Keratinocyte (primary cell): ENCODE measurements at regions not wholly inside any gene's neighbourhood (a gene's known extent, or its start where the extent isn't known, plus 50 kb on each side); places are given as distances from the start of the nearest gene placed in this dataset.

Source experiments
- DNase-seq: peaks from one replicate; pipeline ENCODE4 v3.0.0-alpha.2; 2011; ENCODE audit warnings: low read depth, missing footprints, low spot score
- FAIRE-seq: peaks from 2 replicates; lab custom pipeline; 2011; peaks lifted over from hg19 to GRCh38; lab: Jason Lieb, UNC
- H2AFZ ChIP-seq: 2 replicates; pipeline ENCODE4 v1.6.0; 2012; ENCODE audit warnings: low read length, control low read depth, inconsistent platforms; ENCODE audit not compliant: control insufficient read depth
- H3K27ac ChIP-seq: 2 replicates; pipeline ENCODE4 v1.5.1; 2011; ENCODE audit warnings: low read length; ENCODE audit not compliant: control insufficient read depth, insufficient read depth
- H3K27me3 ChIP-seq: 3 replicates; pipeline ENCODE4 v1.6.0; 2011; ENCODE audit warnings: low read length; ENCODE audit not compliant: control insufficient read depth, insufficient read depth; ENCODE audit errors: extremely low read depth
- H3K36me3 ChIP-seq, 2 experiments: 2 replicates in 1 of 2; 3 replicates in 1 of 2; pipeline ENCODE4 v1.5.1; 2011; ENCODE audit warnings: low read length in 2 of 2, mild to moderate bottlenecking in 1 of 2; ENCODE audit not compliant: control insufficient read depth in 2 of 2, insufficient read depth in 2 of 2; ENCODE audit errors: extremely low read depth in 1 of 2
- H3K4me1 ChIP-seq: 3 replicates; pipeline ENCODE4 v1.5.1; 2011; ENCODE audit warnings: low read length; ENCODE audit not compliant: control insufficient read depth, insufficient read depth; ENCODE audit errors: extremely low read depth
- H3K4me2 ChIP-seq: 3 replicates; pipeline ENCODE4 v1.6.0; 2011; ENCODE audit warnings: low read depth, low read length; ENCODE audit not compliant: control insufficient read depth, insufficient read depth; ENCODE audit errors: extremely low read depth
- H3K4me3 ChIP-seq, 3 experiments: fragments of 200-600 bp in 1 of 3; sonication (generic) in 1 of 3; 2 replicates in 2 of 3; 3 replicates in 1 of 3; pipeline ENCODE4 v1.5.1; 2011 to 2016; ENCODE audit warnings: low read length in 3 of 3, mild to moderate bottlenecking in 3 of 3, control low read depth in 2 of 3, inconsistent platforms in 1 of 3, low read depth in 1 of 3, mixed read lengths in 1 of 3, mixed run types in 1 of 3, moderate library complexity in 1 of 3; ENCODE audit not compliant: control insufficient read depth in 2 of 3, insufficient read depth in 2 of 3; ENCODE audit errors: extremely low read depth in 1 of 3
- H3K79me2 ChIP-seq: 2 replicates; pipeline ENCODE4 v1.6.0; 2012; ENCODE audit warnings: low read length; ENCODE audit not compliant: control insufficient read depth, insufficient read depth
- H3K9ac ChIP-seq: 3 replicates; pipeline ENCODE4 v1.6.0; 2011; ENCODE audit warnings: low read length; ENCODE audit not compliant: control insufficient read depth, insufficient read depth; ENCODE audit errors: extremely low read depth
- H3K9me1 ChIP-seq: 3 replicates; pipeline ENCODE4 v1.6.0; 2011; ENCODE audit warnings: low read length; ENCODE audit not compliant: control insufficient read depth, insufficient read depth; ENCODE audit errors: extremely low read depth
- H3K9me3 ChIP-seq: 2 replicates; pipeline ENCODE4 v1.5.1; 2012; ENCODE audit warnings: low read depth, low read length; ENCODE audit not compliant: control insufficient read depth
- H4K20me1 ChIP-seq: 3 replicates; pipeline ENCODE4 v1.6.0; 2011; ENCODE audit warnings: low read length; ENCODE audit not compliant: control insufficient read depth, insufficient read depth; ENCODE audit errors: extremely low read depth
- CTCF ChIP-seq, 3 experiments: IDR thresholded peaks in 1 of 3; conservative IDR thresholded peaks in 1 of 3; optimal IDR thresholded peaks in 1 of 3; 2 replicates in 2 of 3; 3 replicates in 1 of 3; pipeline versions ENCODE3 to v1.5.1; 2011; ENCODE audit warnings: low read length in 3 of 3, mild to moderate bottlenecking in 3 of 3, moderate library complexity in 2 of 3, control low read depth in 1 of 3, inconsistent platforms in 1 of 3; ENCODE audit not compliant: insufficient read depth in 2 of 3; ENCODE audit errors: extremely low read depth in 1 of 3
- EZH2 ChIP-seq: IDR thresholded peaks from one replicate; pipeline ENCODE4 v1.6.1; 2012; ENCODE audit warnings: inconsistent platforms, mild to moderate bottlenecking, low read length, moderate library complexity
- dilution Hi-C: fragments of 300-500 bp; cut with MboI; formaldehyde crosslinking; loops from one replicate; pipeline ENCODE4 v1.7.0; 2020; ENCODE audit warnings: low sequenced_read_pairs; ENCODE audit not compliant: extremely low pct_ligation_motif_present

GRCh38 chr17:73785496-73785895 lies 141.3 kb upstream of the SDK2 start:
- Histone ChIP-seq H4K20me1 (no peaks in the 10 kb centered on the region), H3K4me2 (no peak overlapping the region), H3K9ac (no peak overlapping the region), H3K36me3 (no peaks in the 10 kb centered on the region), H3K27ac (no peak overlapping the region), H3K9me3 (no peaks in the 10 kb centered on the region), H2AFZ (no peak overlapping the region), H3K27me3 (peaks cover 17% of the 10 kb centered on the region), H3K4me1 (no peaks in the 10 kb centered on the region), H3K9me1 (no peaks in the 10 kb centered on the region), H3K79me2 (no peaks in the 10 kb centered on the region), H3K4me3 (no peak overlapping the region)
- FAIRE-seq, result no peak
- no peak for DNase-seq
- dilution Hi-C loops, result no loop called here
- no peak for TF ChIP-seq CTCF (optimal IDR thresholded peaks at IDR 0.05 in 1 of 3, IDR thresholded peaks at IDR 0.05 in 1 of 3, conservative IDR thresholded peaks at IDR 0.05 in 1 of 3; ENCODE audit: extremely low read depth in 1 of 3, insufficient read depth in 2 of 3, low read length in 3 of 3)
- no peak for TF ChIP-seq EZH2

GRCh38 chr17:73785958-73786743 lies 141.9 kb upstream of the SDK2 start:
- no peak for DNase-seq
- no peak for FAIRE-seq
- H3K4me3 ChIP-seq, result no peak overlapping the region
- no peaks in the 10 kb centered on the region for H3K79me2 ChIP-seq
- H3K9me1 ChIP-seq, result no peaks in the 10 kb centered on the region
- H3K9me3 ChIP-seq, result no peaks in the 10 kb centered on the region
- H3K4me1 ChIP-seq, result no peaks in the 10 kb centered on the region
- dilution Hi-C loops, result no loop called here
- H3K27me3 ChIP-seq, result peaks cover 17% of the 10 kb centered on the region
- no peak overlapping the region for H3K4me2 ChIP-seq
- no peak overlapping the region for H3K9ac ChIP-seq
- H3K36me3 ChIP-seq, result no peaks in the 10 kb centered on the region
- no peak overlapping the region for H2AFZ ChIP-seq
- no peak overlapping the region for H3K27ac ChIP-seq
- no peak for TF ChIP-seq EZH2
- no peak for TF ChIP-seq CTCF (optimal IDR thresholded peaks at IDR 0.05 in 1 of 3, IDR thresholded peaks at IDR 0.05 in 1 of 3, conservative IDR thresholded peaks at IDR 0.05 in 1 of 3; ENCODE audit: extremely low read depth in 1 of 3, insufficient read depth in 2 of 3, low read length in 3 of 3)
- H4K20me1 ChIP-seq, result no peaks in the 10 kb centered on the region
